Osteoblast (primary cell): ENCODE measurements at regions not wholly inside any gene's neighbourhood (a gene's known extent, or its start where the extent isn't known, plus 50 kb on each side); places are given as distances from the start of the nearest gene placed in this dataset.

ENCODE experiments used
- DNase-seq: peaks from one replicate; pipeline ENCODE4 v3.0.0; 2011; ENCODE audit warnings: low spot score, mixed read lengths; ENCODE audit not compliant: insufficient read length; ENCODE audit errors: missing footprints
- H2AFZ ChIP-seq: 2 replicates; pipeline ENCODE4 v1.6.0; 2011; ENCODE audit warnings: mild to moderate bottlenecking, low read length
- H3K27ac ChIP-seq: 2 replicates; pipeline ENCODE4 v1.5.1; 2011; ENCODE audit warnings: mild to moderate bottlenecking, low read depth, low read length, moderate library complexity
- H3K27me3 ChIP-seq: 2 replicates; pipeline ENCODE4 v1.6.0; 2012; ENCODE audit warnings: mild to moderate bottlenecking, control low read depth, inconsistent platforms, low read length, moderate library complexity; ENCODE audit not compliant: insufficient read depth
- H3K36me3 ChIP-seq: 2 replicates; pipeline ENCODE4 v1.5.1; 2011; ENCODE audit warnings: mild to moderate bottlenecking, low read length, control low read depth, moderate library complexity; ENCODE audit not compliant: insufficient read depth
- H3K4me1 ChIP-seq: 2 replicates; pipeline ENCODE4 v1.5.1; 2011; ENCODE audit warnings: mild to moderate bottlenecking, low read length, control low read depth, moderate library complexity; ENCODE audit not compliant: insufficient read depth
- H3K4me2 ChIP-seq: 2 replicates; pipeline ENCODE4 v1.6.0; 2011; ENCODE audit warnings: mild to moderate bottlenecking, low read length; ENCODE audit not compliant: insufficient read depth
- H3K4me3 ChIP-seq: fragments of 200-600 bp; sonication (generic); 3 replicates; pipeline ENCODE4 v1.5.1; 2012; ENCODE audit warnings: mild to moderate bottlenecking, low read length, inconsistent platforms; ENCODE audit not compliant: insufficient read depth
- H3K79me2 ChIP-seq: 2 replicates; pipeline ENCODE4 v1.6.0; 2012; ENCODE audit warnings: mild to moderate bottlenecking, low read length, control low read depth, inconsistent platforms; ENCODE audit not compliant: insufficient read depth
- H3K9me3 ChIP-seq: 2 replicates; pipeline ENCODE4 v1.5.1; 2011; ENCODE audit warnings: low read depth, low read length, control low read depth
- H4K20me1 ChIP-seq: 2 replicates; pipeline ENCODE4 v1.6.0; 2012; ENCODE audit warnings: mild to moderate bottlenecking, low read length, control low read depth; ENCODE audit not compliant: insufficient read depth
- TF ChIP-seq, protein P1 (sequence below): IDR thresholded peaks from 2 replicates; pipeline ENCODE4 v1.5.1; 2011; ENCODE audit warnings: mild to moderate bottlenecking, low read depth, low read length, moderate library complexity; ENCODE audit errors: extremely low read depth

DNA sequence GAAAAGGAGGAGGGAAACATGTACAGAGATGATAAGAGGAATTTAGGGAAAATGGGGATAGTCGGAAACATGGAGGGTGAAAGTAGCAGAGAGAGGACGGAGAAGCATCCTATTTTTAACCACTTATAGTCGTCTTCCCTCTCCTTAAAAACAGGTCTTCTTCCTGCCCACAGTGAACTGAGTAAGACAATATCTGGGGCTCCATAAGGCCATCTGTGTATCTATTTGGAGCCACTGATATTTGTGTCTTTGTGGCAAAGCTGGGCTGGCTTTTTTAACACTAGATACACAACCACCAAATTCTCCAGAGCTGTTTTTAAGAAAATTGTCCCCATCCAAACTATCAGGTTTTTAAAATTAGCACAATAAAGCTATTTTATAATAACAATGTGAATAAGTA lies 109.5 kb upstream of the RAP1B start:
- no peak overlapping the region for H2AFZ ChIP-seq

DNA sequence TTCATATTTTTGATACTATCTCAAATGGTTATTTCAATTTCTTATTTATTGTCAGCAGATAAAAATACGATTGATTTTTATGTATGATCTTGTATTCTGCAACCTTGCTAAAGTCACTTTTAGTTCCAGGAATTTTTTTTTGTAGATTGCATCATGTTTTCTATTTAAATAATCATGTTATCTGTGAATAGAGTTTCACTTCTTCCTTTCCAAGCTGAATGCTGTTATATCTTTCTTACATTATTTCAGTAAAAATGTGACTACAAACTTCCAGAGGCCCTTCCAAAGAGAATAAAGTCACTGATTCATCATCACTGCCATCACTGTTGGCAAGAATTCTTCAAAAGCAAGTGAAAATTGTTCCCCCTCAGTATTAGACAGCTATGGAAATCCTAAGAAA lies 104.7 kb upstream of the RAP1B start:
- Histone ChIP-seq H3K27me3 (no peaks in the 10 kb centered on the region), H3K79me2 (no peaks in the 10 kb centered on the region), H3K36me3 (no peaks in the 10 kb centered on the region), H3K27ac (no peak overlapping the region), H2AFZ (no peak overlapping the region), H3K4me1 (no peaks in the 10 kb centered on the region), H3K4me2 (no peak overlapping the region), H3K4me3 (no peak overlapping the region), H4K20me1 (no peaks in the 10 kb centered on the region), H3K9me3 (no peaks in the 10 kb centered on the region)
- TF ChIP-seq, protein P1, sequence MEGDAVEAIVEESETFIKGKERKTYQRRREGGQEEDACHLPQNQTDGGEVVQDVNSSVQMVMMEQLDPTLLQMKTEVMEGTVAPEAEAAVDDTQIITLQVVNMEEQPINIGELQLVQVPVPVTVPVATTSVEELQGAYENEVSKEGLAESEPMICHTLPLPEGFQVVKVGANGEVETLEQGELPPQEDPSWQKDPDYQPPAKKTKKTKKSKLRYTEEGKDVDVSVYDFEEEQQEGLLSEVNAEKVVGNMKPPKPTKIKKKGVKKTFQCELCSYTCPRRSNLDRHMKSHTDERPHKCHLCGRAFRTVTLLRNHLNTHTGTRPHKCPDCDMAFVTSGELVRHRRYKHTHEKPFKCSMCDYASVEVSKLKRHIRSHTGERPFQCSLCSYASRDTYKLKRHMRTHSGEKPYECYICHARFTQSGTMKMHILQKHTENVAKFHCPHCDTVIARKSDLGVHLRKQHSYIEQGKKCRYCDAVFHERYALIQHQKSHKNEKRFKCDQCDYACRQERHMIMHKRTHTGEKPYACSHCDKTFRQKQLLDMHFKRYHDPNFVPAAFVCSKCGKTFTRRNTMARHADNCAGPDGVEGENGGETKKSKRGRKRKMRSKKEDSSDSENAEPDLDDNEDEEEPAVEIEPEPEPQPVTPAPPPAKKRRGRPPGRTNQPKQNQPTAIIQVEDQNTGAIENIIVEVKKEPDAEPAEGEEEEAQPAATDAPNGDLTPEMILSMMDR: no peak
- no peak for DNase-seq

More for the DNA sequence above, 109.5 kb upstream of the RAP1B start:
- TF ChIP-seq, protein P1: no peak
- no peak overlapping the region for H3K27ac ChIP-seq
- H3K4me3 ChIP-seq: no peak overlapping the region
- no peak overlapping the region for H3K4me2 ChIP-seq
- no peaks in the 10 kb centered on the region for H3K9me3 ChIP-seq
- H3K36me3 ChIP-seq: no peaks in the 10 kb centered on the region
- no peaks in the 10 kb centered on the region for H3K27me3 ChIP-seq
- H3K79me2 ChIP-seq: no peaks in the 10 kb centered on the region
- peaks cover 23% of the 10 kb centered on the region for H3K4me1 ChIP-seq
- no peaks in the 10 kb centered on the region for H4K20me1 ChIP-seq
- no peak for DNase-seq

DNA sequence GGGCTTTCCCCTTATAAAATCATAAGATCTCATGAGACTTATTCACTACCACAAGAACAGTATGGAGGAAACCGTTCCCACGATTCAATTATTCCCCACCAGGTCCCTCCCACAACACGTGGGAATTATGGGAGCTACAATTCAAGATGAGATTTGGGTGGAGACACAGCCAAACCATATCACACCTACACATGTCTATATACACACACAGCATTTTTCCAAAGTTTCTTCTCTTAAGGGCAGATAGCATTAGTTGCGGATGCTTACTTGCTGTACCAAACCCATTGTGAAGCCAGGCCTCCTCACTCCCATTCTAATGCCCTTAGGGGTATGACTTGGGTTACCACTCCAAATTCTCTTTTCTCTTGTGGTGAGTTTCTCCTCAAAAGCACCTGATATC lies 104.1 kb upstream of the RAP1B start:
- no peak for DNase-seq
- Histone ChIP-seq H2AFZ (no peak overlapping the region), H3K4me3 (no peak overlapping the region), H3K27ac (no peak overlapping the region), H3K27me3 (no peaks in the 10 kb centered on the region), H3K36me3 (no peaks in the 10 kb centered on the region), H3K4me2 (no peak overlapping the region), H4K20me1 (no peaks in the 10 kb centered on the region), H3K9me3 (no peaks in the 10 kb centered on the region), H3K79me2 (no peaks in the 10 kb centered on the region), H3K4me1 (no peaks in the 10 kb centered on the region)
- TF ChIP-seq, protein P1: no peak

DNA sequence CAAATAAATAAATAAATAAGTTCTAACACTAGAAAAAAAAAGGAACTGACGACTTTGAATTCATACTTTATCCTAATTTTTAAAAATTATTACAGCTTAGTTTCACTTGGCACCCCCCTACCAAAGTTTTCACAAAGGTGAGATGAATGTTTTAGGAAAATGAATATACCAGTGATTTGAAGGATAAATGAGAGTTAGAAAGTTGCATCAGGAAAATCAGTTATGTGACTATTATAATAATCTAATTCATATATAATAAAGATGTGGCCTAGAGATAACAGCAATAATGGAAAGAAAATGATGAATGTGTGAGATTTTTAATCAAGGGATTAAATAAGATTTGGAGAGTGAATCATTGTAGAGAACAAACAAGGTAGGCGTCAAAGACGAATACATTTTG lies 103.0 kb upstream of the RAP1B start:
- DNase-seq: no peak
- H3K27me3 ChIP-seq: no peaks in the 10 kb centered on the region
- no peaks in the 10 kb centered on the region for H3K4me1 ChIP-seq
- TF ChIP-seq, protein P1: no peak
- no peaks in the 10 kb centered on the region for H3K79me2 ChIP-seq
- no peak overlapping the region for H3K4me3 ChIP-seq
- H3K9me3 ChIP-seq: no peaks in the 10 kb centered on the region
- H3K27ac ChIP-seq: no peak overlapping the region
- H2AFZ ChIP-seq: no peak overlapping the region
- no peaks in the 10 kb centered on the region for H3K36me3 ChIP-seq
- no peak overlapping the region for H3K4me2 ChIP-seq
- H4K20me1 ChIP-seq: no peaks in the 10 kb centered on the region
